Thoracic aorta (tissue), 2 donors: ENCODE measurements at regions not wholly inside any gene's neighbourhood (a gene's known extent, or its start where the extent isn't known, plus 50 kb on each side); places are given as distances from the start of the nearest gene placed in this dataset.

ENCODE experiments used
- ATAC-seq: fragments of 150-250 bp; one replicate; pipeline ENCODE4 v1.8.0; 2017; ENCODE audit warnings: low read depth; ENCODE audit not compliant: insufficient number of reproducible peaks, low FRiP score
- DNase-seq: peaks from one replicate; pipeline ENCODE4 v3.0.0-alpha.2; 2020; ENCODE audit warnings: low spot score
- H3K27ac ChIP-seq, 2 donors: fragments of 200-600 bp; sonication (generic); 1 replicate in 1 of 2; 2 replicates in 1 of 2; pipeline ENCODE4 v1.5.1; 2016; ENCODE audit warnings: mild to moderate bottlenecking in 2 of 2, moderate library complexity in 2 of 2
- H3K27me3 ChIP-seq: fragments of 200-600 bp; sonication (generic); replicated peaks from 2 replicates; pipeline ENCODE4 v1.6.0; 2016; ENCODE audit warnings: mild to moderate bottlenecking; ENCODE audit not compliant: insufficient read depth
- H3K36me3 ChIP-seq: fragments of 200-600 bp; sonication (generic); one replicate; pipeline ENCODE4 v1.5.1; 2016
- H3K4me1 ChIP-seq, 2 donors: fragments of 200-600 bp; sonication (generic); 1 replicate in 1 of 2; 2 replicates in 1 of 2; pipeline versions ENCODE4 v1.5.1 to v1.6.0; 2016; ENCODE audit warnings: low read depth in 2 of 2, mild to moderate bottlenecking in 1 of 2; ENCODE audit not compliant: control insufficient read depth in 1 of 2
- H3K4me3 ChIP-seq: fragments of 200-600 bp; sonication (generic); 2 replicates; pipeline ENCODE4 v1.5.1; 2016; ENCODE audit warnings: mild to moderate bottlenecking
- H3K9me3 ChIP-seq: fragments of 200-600 bp; sonication (generic); 2 replicates; pipeline ENCODE4 v1.5.1; 2016
- TF ChIP-seq, protein P1 (sequence below): fragments of 200-600 bp; sonication (generic); IDR thresholded peaks from one replicate; pipeline ENCODE4 v1.5.1; 2019; ENCODE audit warnings: antibody characterized with exemption

DNA sequence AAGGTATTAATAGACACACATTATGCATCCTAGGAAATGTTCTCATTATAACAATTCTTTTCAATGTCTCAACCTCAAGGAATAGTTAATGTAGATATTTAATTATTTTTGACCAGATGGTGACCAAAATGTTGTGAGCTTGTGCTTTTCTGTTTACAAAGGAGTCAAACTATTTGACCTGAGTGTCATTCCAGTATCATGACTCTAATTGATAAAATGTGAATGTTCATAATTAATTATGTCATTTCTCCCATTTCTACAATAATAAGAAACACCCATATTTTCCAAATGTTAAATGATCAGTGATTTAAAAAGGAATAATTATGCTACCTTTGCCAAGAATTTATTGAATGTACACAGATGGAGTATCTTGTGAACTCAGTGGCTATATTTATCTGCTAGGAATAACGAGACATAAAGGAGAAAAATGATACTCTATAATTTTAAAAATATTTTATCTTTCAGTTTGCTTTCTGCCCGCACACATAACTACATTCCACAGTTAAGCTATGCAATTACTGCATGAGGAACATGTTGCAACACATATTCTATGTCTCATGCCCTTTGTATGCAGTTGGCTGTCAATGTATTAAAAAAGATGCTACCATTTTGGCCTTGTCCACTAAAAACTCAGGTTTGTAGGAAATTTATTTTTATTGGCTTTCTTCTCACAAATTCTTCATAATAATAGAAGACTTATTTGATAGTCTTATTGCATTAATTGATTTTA, 376.7 kb upstream of the CCDC179 start:
- TF ChIP-seq, protein P1, sequence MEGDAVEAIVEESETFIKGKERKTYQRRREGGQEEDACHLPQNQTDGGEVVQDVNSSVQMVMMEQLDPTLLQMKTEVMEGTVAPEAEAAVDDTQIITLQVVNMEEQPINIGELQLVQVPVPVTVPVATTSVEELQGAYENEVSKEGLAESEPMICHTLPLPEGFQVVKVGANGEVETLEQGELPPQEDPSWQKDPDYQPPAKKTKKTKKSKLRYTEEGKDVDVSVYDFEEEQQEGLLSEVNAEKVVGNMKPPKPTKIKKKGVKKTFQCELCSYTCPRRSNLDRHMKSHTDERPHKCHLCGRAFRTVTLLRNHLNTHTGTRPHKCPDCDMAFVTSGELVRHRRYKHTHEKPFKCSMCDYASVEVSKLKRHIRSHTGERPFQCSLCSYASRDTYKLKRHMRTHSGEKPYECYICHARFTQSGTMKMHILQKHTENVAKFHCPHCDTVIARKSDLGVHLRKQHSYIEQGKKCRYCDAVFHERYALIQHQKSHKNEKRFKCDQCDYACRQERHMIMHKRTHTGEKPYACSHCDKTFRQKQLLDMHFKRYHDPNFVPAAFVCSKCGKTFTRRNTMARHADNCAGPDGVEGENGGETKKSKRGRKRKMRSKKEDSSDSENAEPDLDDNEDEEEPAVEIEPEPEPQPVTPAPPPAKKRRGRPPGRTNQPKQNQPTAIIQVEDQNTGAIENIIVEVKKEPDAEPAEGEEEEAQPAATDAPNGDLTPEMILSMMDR, result no peak
- Histone ChIP-seq H3K36me3 (no peaks in the 10 kb centered on the region), H3K27me3 (no peaks in the 10 kb centered on the region), H3K4me1 (no peaks in the 10 kb centered on the region), H3K9me3 (no peaks in the 10 kb centered on the region), H3K27ac (no peak overlapping the region), H3K4me3 (no peak overlapping the region)
- ATAC-seq (no peak), DNase-seq (no peak)

DNA sequence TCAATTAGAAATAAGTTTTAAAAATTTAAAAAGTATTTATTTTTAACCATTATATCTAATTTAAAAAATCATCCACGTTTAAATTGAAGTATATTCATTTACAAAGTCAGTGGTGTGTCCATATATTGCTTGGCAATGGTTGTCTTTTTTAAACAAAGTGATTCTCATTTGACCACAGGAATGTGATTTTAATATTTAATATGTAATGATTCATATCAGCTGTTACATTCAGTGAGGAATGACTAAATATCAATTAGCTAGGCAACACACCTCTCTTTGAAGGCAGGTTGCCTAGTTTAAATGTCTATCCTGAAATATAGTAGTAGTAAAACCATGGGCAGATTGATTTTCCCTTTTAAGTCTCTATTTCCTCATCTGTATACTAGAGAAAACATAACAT, 392.2 kb upstream of the CCDC179 start:
- no peak for ATAC-seq
- H3K27me3 ChIP-seq, result no peaks in the 10 kb centered on the region
- no peaks in the 10 kb centered on the region for H3K36me3 ChIP-seq
- no peak for DNase-seq
- no peaks in the 10 kb centered on the region for H3K9me3 ChIP-seq
- no peak overlapping the region for H3K27ac ChIP-seq
- H3K4me1 ChIP-seq, result no peaks in the 10 kb centered on the region
- H3K4me3 ChIP-seq, result no peak overlapping the region
- TF ChIP-seq, protein P1, result no peak

DNA sequence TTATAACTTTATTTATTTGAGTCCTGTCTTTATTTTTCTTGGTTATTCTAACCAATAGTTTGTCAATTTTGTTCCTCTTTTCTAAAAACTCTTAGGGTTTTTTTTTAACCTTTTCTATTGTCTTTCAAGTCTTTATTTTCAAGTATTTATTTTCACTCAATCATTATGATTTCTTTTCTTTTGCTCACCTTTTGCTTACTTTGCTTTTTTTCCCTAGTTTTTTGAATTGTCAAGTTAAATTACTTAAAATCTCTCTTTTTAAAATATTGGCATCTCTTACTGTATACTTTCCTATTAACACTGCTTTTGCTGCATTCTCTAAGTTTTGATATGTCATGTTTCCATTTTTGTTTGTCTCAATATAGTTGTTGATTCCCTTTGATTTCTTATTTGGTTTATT, 396.8 kb upstream of the CCDC179 start:
- Histone ChIP-seq H3K9me3 (no peaks in the 10 kb centered on the region), H3K27ac (no peak overlapping the region), H3K4me1 (no peaks in the 10 kb centered on the region), H3K27me3 (no peaks in the 10 kb centered on the region), H3K36me3 (no peaks in the 10 kb centered on the region), H3K4me3 (no peak overlapping the region)
- DNase-seq (no peak), ATAC-seq (no peak)
- TF ChIP-seq, protein P1, result no peak

DNA sequence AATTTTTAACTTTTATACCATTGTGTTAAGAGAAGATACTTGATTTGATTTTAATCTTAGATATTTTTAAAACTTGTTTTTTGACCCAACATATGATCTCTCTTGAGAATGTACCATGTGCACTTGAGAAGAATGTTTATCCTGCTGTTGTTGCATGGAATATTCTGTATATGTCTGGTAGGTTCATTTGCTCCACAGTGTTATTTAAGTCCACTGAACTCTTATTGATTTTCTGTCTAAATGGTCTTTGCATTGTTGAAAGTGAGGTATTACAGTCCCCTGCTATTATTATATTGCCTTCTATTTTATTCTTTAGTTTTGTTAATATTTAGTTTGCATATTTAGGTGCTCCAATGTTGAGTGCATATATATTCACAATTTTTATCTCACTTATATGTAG, 397.3 kb upstream of the CCDC179 start:
- H3K27ac ChIP-seq, result no peak overlapping the region
- no peaks in the 10 kb centered on the region for H3K36me3 ChIP-seq
- DNase-seq, result no peak
- no peak overlapping the region for H3K4me3 ChIP-seq
- TF ChIP-seq, protein P1, result no peak
- no peaks in the 10 kb centered on the region for H3K4me1 ChIP-seq
- no peak for ATAC-seq
- no peaks in the 10 kb centered on the region for H3K27me3 ChIP-seq
- H3K9me3 ChIP-seq, result no peaks in the 10 kb centered on the region

DNA sequence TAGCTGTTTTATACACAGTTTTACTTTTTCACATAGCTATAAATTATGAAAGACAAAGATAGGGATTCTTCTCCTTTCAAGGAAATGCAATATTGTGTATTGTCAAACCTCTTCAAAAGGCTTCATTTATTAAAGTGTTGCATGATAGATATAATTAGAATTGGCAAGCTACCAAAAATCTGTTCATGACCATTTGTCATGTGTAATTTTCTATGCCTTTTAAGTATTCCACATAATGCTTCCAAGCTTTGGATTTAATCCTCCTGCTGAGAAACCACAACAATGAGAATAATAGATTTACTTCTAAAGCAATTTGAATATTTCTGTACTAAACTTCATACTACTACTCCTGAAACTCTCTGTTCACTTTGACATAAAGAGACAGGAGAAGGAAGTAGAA, 403.2 kb upstream of the CCDC179 start:
- TF ChIP-seq, protein P1, result no peak
- Histone ChIP-seq H3K4me3 (no peak overlapping the region), H3K27ac (no peak overlapping the region), H3K9me3 (no peaks in the 10 kb centered on the region), H3K36me3 (no peaks in the 10 kb centered on the region), H3K4me1 (no peaks in the 10 kb centered on the region), H3K27me3 (no peaks in the 10 kb centered on the region)
- DNase-seq (no peak), ATAC-seq (no peak)
